OCI-LY7 (cell line): ENCODE measurements at regions not wholly inside any gene's neighbourhood (a gene's known extent, or its start where the extent isn't known, plus 50 kb on each side); places are given as distances from the start of the nearest gene placed in this dataset.

Experiments
- BruUV-seq: library from RNA; stranded (reverse); fragments of 400-500 nt; replicated peaks from 2 replicates; lab custom pipeline; 2021; lab: Mats Ljungman, UMichigan
- CTCF ChIA-PET: fragments of 300-600 bp; sonication (Branson Sonifier 250); formaldehyde crosslinking; loops from one replicate; lab custom pipeline; 2022; ENCODE audit warnings: antibody characterized with exemption; ENCODE audit not compliant: unreplicated experiment; lab: Charles Lee
- POLR2A ChIA-PET: fragments of 300-600 bp; sonication (Branson Sonifier 250); formaldehyde crosslinking; loops from one replicate; lab custom pipeline; 2022; ENCODE audit warnings: antibody characterized with exemption; lab: Charles Lee
- DNase-seq: peaks from one replicate; pipeline ENCODE4 v3.0.0-alpha.2; 2015; ENCODE audit warnings: low spot score
- H2AFZ ChIP-seq: fragments of 200-600 bp; sonication (generic), shearing (Covaris generic); 2 replicates; pipeline ENCODE4 v1.6.1; 2014; ENCODE audit warnings: mild to moderate bottlenecking, antibody characterized with exemption, low read length, moderate library complexity
- H3K27ac ChIP-seq: fragments of 200-600 bp; sonication (generic); 2 replicates; pipeline ENCODE4 v1.5.1; 2014; ENCODE audit warnings: mixed run types, low read depth, mild to moderate bottlenecking, moderate library complexity, low read length, inconsistent platforms; ENCODE audit not compliant: poor library complexity, severe bottlenecking
- H3K36me3 ChIP-seq: fragments of 200-600 bp; sonication (generic); 2 replicates; pipeline ENCODE4 v1.6.1; 2014; ENCODE audit warnings: mild to moderate bottlenecking, antibody characterized with exemption, low read length, moderate library complexity, mixed read lengths; ENCODE audit not compliant: insufficient read depth
- H3K4me1 ChIP-seq: fragments of 200-600 bp; sonication (generic); 2 replicates; pipeline ENCODE4 v1.5.1; 2014; ENCODE audit warnings: mild to moderate bottlenecking, low read length; ENCODE audit not compliant: insufficient read depth, poor library complexity, severe bottlenecking
- H3K4me2 ChIP-seq: fragments of 200-600 bp; sonication (generic); 2 replicates; pipeline ENCODE4 v1.6.1; 2014; ENCODE audit warnings: mild to moderate bottlenecking, low read length
- H3K4me3 ChIP-seq: fragments of 200-600 bp; sonication (generic); 2 replicates; pipeline ENCODE4 v1.5.1; 2014; ENCODE audit warnings: mild to moderate bottlenecking, low read depth, low read length; ENCODE audit not compliant: poor library complexity, severe bottlenecking
- H3K79me2 ChIP-seq: fragments of 200-600 bp; sonication (generic); 2 replicates; pipeline ENCODE4 v1.6.1; 2016; ENCODE audit warnings: low read depth, mild to moderate bottlenecking, low read length, moderate library complexity, mixed read lengths; ENCODE audit not compliant: insufficient read depth
- H3K9me2 ChIP-seq: fragments of 200-600 bp; sonication (generic); 2 replicates; pipeline ENCODE4 v1.6.1; 2016; ENCODE audit warnings: mild to moderate bottlenecking, low read length, mixed read lengths; ENCODE audit not compliant: insufficient read depth
- H3K9me3 ChIP-seq: fragments of 200-600 bp; sonication (generic); 2 replicates; pipeline ENCODE4 v1.6.1; 2014; ENCODE audit warnings: mild to moderate bottlenecking, mixed run types, low read length, mixed read lengths
- H4K20me1 ChIP-seq: fragments of 200-600 bp; sonication (generic); 2 replicates; pipeline ENCODE4 v1.6.1; 2014; ENCODE audit warnings: mild to moderate bottlenecking, antibody characterized with exemption, low read length, moderate library complexity, mixed read lengths; ENCODE audit not compliant: insufficient read depth
- EZH2phosphoT487 ChIP-seq: fragments of 200-600 bp; sonication (generic); IDR thresholded peaks from 2 replicates; pipeline ENCODE4 v1.6.1; 2018; ENCODE audit warnings: low read depth, borderline replicate concordance, mild to moderate bottlenecking, mixed run types, antibody characterized with exemption, low read length, moderate library complexity, mixed read lengths
- intact Hi-C: fragments of 100-400 bp; cut with micrococcal nuclease; formaldehyde crosslinking; loops from one replicate; pipeline ENCODE4 v1.10.0; 2022; ENCODE audit not compliant: unreplicated experiment
- TF ChIP-seq, protein P1 (sequence below): fragments of 200-600 bp; sonication (generic); conservative IDR thresholded peaks from 2 replicates; pipeline ENCODE4 v1.5.1; 2014; ENCODE audit warnings: mild to moderate bottlenecking, antibody characterized with exemption, low read length, moderate library complexity, mixed read lengths

DNA sequence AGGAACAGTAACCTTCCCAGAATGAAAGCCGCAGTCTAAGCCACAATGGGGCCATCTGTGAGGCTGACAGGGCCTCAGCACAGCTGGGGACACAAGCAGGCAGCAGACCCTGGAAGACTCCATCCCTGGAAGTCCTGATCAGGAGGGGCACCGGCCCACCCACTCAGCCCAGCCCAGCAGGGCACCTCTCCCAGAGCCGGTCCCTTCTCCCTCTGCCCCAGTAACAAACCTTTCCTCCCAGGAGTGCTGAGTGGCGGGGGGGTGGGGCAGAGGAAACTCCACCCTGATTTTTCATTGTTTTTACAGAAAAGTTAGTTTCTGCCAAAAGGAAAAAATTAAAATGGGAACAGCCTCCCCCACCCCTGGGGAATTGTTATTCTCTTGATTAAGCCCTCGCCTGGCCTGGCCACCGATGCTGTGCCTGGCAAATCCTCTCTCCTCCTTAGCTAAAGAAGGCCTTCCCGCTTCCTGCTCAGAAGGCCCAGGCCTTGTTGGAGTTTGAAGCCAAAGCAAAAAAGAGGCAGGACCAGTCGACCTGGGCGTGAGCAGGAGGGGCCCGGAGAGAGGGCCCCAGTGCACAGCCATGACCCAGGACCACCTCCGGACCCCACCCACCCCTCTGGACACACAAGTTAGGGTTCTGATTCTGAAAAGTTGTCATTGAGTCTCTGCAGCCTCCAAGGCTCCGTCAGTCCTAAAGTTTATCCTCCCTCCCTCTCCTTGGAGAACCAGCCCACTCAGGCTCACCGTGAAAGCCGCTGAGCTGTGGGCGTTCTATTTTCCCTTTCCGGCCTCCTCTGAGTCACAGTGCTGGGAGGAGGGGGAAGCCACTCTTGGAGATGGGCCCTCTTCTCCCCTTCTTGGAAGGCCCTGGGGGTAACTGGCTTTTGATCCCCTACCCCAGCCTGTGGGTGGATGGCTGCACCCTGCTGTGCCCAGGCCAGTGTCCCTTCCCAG, 128.4 kb upstream of the TNRC6C start:
- DNase-seq, result no peak
- intact Hi-C loops, result no loop called here
- POLR2A ChIA-PET, result no interaction called here

DNA sequence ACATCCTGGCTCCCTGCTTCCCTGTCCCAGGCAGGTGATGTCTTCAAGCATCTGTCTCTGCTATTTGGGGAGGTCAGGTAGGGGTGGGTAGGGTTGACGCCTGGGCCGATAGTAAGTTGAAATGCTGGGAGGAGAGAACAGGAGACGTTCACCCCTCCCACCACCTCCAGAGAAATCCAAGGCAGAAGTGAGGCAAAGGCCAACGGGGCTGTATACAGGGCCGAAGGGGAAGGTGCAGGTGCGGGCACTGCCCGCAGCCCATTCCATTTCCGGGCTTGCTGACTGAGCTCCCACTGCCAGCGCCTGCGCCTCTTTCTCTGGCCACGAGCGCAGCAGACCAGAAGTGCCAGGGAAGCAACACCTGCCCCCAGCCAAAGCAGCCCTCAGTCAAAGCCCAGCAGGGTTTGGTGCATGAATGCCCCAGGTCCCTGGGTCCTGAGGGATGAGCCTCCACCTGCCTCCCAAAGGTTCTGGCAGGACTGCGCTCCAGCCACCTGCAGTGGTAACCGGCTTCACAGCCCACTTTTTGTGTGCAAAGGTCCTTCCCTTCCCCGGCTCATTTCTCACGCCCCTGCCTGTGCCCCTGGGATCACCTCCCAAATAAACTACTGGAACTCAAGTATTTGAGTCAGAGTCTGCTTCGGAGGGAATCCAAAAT, 127.6 kb upstream of the TNRC6C start:
- H3K9me2 ChIP-seq, result no peaks in the 10 kb centered on the region
- no peaks in the 10 kb centered on the region for H3K9me3 ChIP-seq
- H3K4me3 ChIP-seq, result no peak overlapping the region
- POLR2A ChIA-PET, result no interaction called here
- no peaks in the 10 kb centered on the region for H3K79me2 ChIP-seq
- H3K4me1 ChIP-seq, result no peaks in the 10 kb centered on the region
- no peak overlapping the region for H3K4me2 ChIP-seq
- CTCF ChIA-PET, result interaction anchor here (0.5 kb wide), 1 partner anchor 448 kb away, joined by 3 read pairs; no protein-coding TSS in a partner anchor
- no peak for DNase-seq
- intact Hi-C loops, result no loop called here
- H2AFZ ChIP-seq, result no peak overlapping the region
- no peak overlapping the region for H3K27ac ChIP-seq
- no peaks in the 10 kb centered on the region for H3K36me3 ChIP-seq
- TF ChIP-seq, protein P1, sequence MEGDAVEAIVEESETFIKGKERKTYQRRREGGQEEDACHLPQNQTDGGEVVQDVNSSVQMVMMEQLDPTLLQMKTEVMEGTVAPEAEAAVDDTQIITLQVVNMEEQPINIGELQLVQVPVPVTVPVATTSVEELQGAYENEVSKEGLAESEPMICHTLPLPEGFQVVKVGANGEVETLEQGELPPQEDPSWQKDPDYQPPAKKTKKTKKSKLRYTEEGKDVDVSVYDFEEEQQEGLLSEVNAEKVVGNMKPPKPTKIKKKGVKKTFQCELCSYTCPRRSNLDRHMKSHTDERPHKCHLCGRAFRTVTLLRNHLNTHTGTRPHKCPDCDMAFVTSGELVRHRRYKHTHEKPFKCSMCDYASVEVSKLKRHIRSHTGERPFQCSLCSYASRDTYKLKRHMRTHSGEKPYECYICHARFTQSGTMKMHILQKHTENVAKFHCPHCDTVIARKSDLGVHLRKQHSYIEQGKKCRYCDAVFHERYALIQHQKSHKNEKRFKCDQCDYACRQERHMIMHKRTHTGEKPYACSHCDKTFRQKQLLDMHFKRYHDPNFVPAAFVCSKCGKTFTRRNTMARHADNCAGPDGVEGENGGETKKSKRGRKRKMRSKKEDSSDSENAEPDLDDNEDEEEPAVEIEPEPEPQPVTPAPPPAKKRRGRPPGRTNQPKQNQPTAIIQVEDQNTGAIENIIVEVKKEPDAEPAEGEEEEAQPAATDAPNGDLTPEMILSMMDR, result no peak
- no peak for TF ChIP-seq EZH2phosphoT487
- no TSS peak for BruUV-seq
- H4K20me1 ChIP-seq, result no peaks in the 10 kb centered on the region

More for the DNA sequence above, 128.4 kb upstream of the TNRC6C start:
- H3K4me2 ChIP-seq, result no peak overlapping the region
- no peaks in the 10 kb centered on the region for H3K9me2 ChIP-seq
- no TSS peak for BruUV-seq
- no peak for TF ChIP-seq EZH2phosphoT487
- TF ChIP-seq, protein P1, result no peak
- no peak overlapping the region for H3K4me3 ChIP-seq
- H4K20me1 ChIP-seq, result no peaks in the 10 kb centered on the region
- H3K9me3 ChIP-seq, result no peaks in the 10 kb centered on the region
- H3K4me1 ChIP-seq, result no peaks in the 10 kb centered on the region
- no peaks in the 10 kb centered on the region for H3K36me3 ChIP-seq
- CTCF ChIA-PET, result no interaction called here
- no peak overlapping the region for H3K27ac ChIP-seq
- H3K79me2 ChIP-seq, result no peaks in the 10 kb centered on the region
- no peak overlapping the region for H2AFZ ChIP-seq
